WTC11 (cell line): ENCODE measurements at regions not wholly inside any gene's neighbourhood (a gene's known extent, or its start where the extent isn't known, plus 50 kb on each side); places are given as distances from the start of the nearest gene placed in this dataset.
"Not testable (repeated sequence)": the region's sequence is repeated elsewhere in the genome, so short reads cannot be mapped to it uniquely, and the experiment has no call there.

Source experiments
- ATAC-seq: fragments of 200-7000 bp; cut with Tn5 transposase; 2 replicates; pipeline ENCODE4 v1.10.0; 2021; ENCODE audit warnings: mild to moderate bottlenecking, moderate library complexity
- CTCF ChIA-PET: fragments of 300-600 bp; sonication (Branson Sonifier 250); formaldehyde crosslinking; loops from one replicate; lab custom pipeline; 2021; ENCODE audit warnings: antibody characterized with exemption; lab: Charles Lee
- POLR2A ChIA-PET: fragments of 350-600 bp; sonication (Branson Sonifier 250); formaldehyde crosslinking; loops from one replicate; lab custom pipeline; 2021; ENCODE audit warnings: antibody characterized with exemption; lab: Charles Lee
- DNase-seq: peaks from one replicate; pipeline ENCODE4 v3.0.0; 2021; ENCODE audit warnings: low spot score
- H3K27ac Mint-ChIP-seq: 2 replicates; pipeline ENCODE4 v1.8.0; 2021; ENCODE audit warnings: mixed read lengths
- H3K27me3 Mint-ChIP-seq: 2 replicates; pipeline ENCODE4 v1.8.0; 2021; ENCODE audit warnings: low read depth, mild to moderate bottlenecking, moderate library complexity, mixed read lengths
- H3K36me3 Mint-ChIP-seq: 2 replicates; pipeline ENCODE4 v1.8.0; 2021; ENCODE audit warnings: mixed read lengths
- H3K4me1 Mint-ChIP-seq: 2 replicates; pipeline ENCODE4 v1.8.0; 2022; ENCODE audit warnings: mixed read lengths
- H3K4me3 Mint-ChIP-seq: 2 replicates; pipeline ENCODE4 v1.8.0; 2021; ENCODE audit warnings: mild to moderate bottlenecking, moderate library complexity, mixed read lengths
- H3K9me3 Mint-ChIP-seq: 2 replicates; pipeline ENCODE4 v1.8.0; 2021; ENCODE audit warnings: mixed read lengths

- ATAC-seq, DNase-seq, POLR2A ChIA-PET, H3K4me1 Mint-ChIP-seq, CTCF ChIA-PET, H3K27me3 Mint-ChIP-seq, H3K27ac Mint-ChIP-seq, H3K4me3 Mint-ChIP-seq: not testable (repeated sequence)
- H3K9me3 Mint-ChIP-seq = peaks cover 43% of the 10 kb centered on the region
- peaks cover 31% of the 10 kb centered on the region for H3K36me3 Mint-ChIP-seq
Observed at GRCh38 chr13:18322821-18323220, 858.8 kb downstream of the TUBA3C start.

GRCh38 chr13:18319653-18320052 is 862.0 kb downstream of the TUBA3C start:
- H3K36me3 Mint-ChIP-seq = peaks cover 47% of the 10 kb centered on the region
- ATAC-seq, POLR2A ChIA-PET, H3K27ac Mint-ChIP-seq, CTCF ChIA-PET, H3K4me1 Mint-ChIP-seq, H3K4me3 Mint-ChIP-seq, DNase-seq: not testable (repeated sequence)
- peaks cover 56% of the 10 kb centered on the region for H3K9me3 Mint-ChIP-seq
- H3K27me3 Mint-ChIP-seq = peaks cover 13% of the 10 kb centered on the region

- peaks cover 20% of the 10 kb centered on the region for H3K27me3 Mint-ChIP-seq
- peaks cover 54% of the 10 kb centered on the region for H3K36me3 Mint-ChIP-seq
Observed at GRCh38 chr13:18303240-18303813, 878.3 kb downstream of the TUBA3C start.

GRCh38 chr13:18300968-18301367 is 880.7 kb downstream of the TUBA3C start:
- H3K4me1 Mint-ChIP-seq, H3K27ac Mint-ChIP-seq, DNase-seq, CTCF ChIA-PET, H3K4me3 Mint-ChIP-seq, POLR2A ChIA-PET, ATAC-seq: not testable (repeated sequence)
- Mint-ChIP-seq H3K36me3 (peaks cover 54% of the 10 kb centered on the region), H3K27me3 (peaks cover 24% of the 10 kb centered on the region), H3K9me3 (peaks cover 52% of the 10 kb centered on the region)

More at GRCh38 chr13:18303240-18303813, 878.3 kb downstream of the TUBA3C start:
- ATAC-seq, H3K27ac Mint-ChIP-seq, DNase-seq, POLR2A ChIA-PET, H3K4me1 Mint-ChIP-seq, CTCF ChIA-PET, H3K4me3 Mint-ChIP-seq: not testable (repeated sequence)
- H3K9me3 Mint-ChIP-seq = peaks cover 60% of the 10 kb centered on the region

- H3K27ac Mint-ChIP-seq, CTCF ChIA-PET, H3K4me3 Mint-ChIP-seq, ATAC-seq, DNase-seq, POLR2A ChIA-PET, H3K4me1 Mint-ChIP-seq: not testable (repeated sequence)
- Mint-ChIP-seq H3K9me3 (peaks cover 39% of the 10 kb centered on the region), H3K36me3 (peaks cover 37% of the 10 kb centered on the region), H3K27me3 (peaks cover 15% of the 10 kb centered on the region)
Observed at GRCh38 chr13:18297359-18297758, 884.3 kb downstream of the TUBA3C start.

GRCh38 chr13:18296617-18297016 is 885.0 kb downstream of the TUBA3C start:
- ATAC-seq, DNase-seq, H3K4me1 Mint-ChIP-seq, H3K27ac Mint-ChIP-seq, CTCF ChIA-PET, POLR2A ChIA-PET, H3K4me3 Mint-ChIP-seq: not testable (repeated sequence)
- peaks cover 32% of the 10 kb centered on the region for H3K36me3 Mint-ChIP-seq
- H3K9me3 Mint-ChIP-seq = peaks cover 35% of the 10 kb centered on the region
- peaks cover 12% of the 10 kb centered on the region for H3K27me3 Mint-ChIP-seq

- CTCF ChIA-PET, DNase-seq, H3K27ac Mint-ChIP-seq, H3K4me3 Mint-ChIP-seq, POLR2A ChIA-PET, H3K4me1 Mint-ChIP-seq, ATAC-seq: not testable (repeated sequence)
- Mint-ChIP-seq H3K27me3 (peaks cover 11% of the 10 kb centered on the region), H3K9me3 (peaks cover 35% of the 10 kb centered on the region), H3K36me3 (peaks cover 36% of the 10 kb centered on the region)
Observed at GRCh38 chr13:18294311-18294710, 887.3 kb downstream of the TUBA3C start.

- H3K36me3 Mint-ChIP-seq = peaks cover 39% of the 10 kb centered on the region
- DNase-seq, H3K4me3 Mint-ChIP-seq, ATAC-seq, H3K4me1 Mint-ChIP-seq, CTCF ChIA-PET, H3K27ac Mint-ChIP-seq, POLR2A ChIA-PET, H3K27me3 Mint-ChIP-seq: not testable (repeated sequence)
- peaks cover 47% of the 10 kb centered on the region for H3K9me3 Mint-ChIP-seq
Observed at GRCh38 chr13:18286848-18287247, 894.8 kb downstream of the TUBA3C start.

- POLR2A ChIA-PET, H3K27me3 Mint-ChIP-seq, H3K27ac Mint-ChIP-seq, DNase-seq, CTCF ChIA-PET, H3K4me3 Mint-ChIP-seq, H3K4me1 Mint-ChIP-seq, ATAC-seq: not testable (repeated sequence)
- Mint-ChIP-seq H3K36me3 (peaks cover 39% of the 10 kb centered on the region), H3K9me3 (peaks cover 47% of the 10 kb centered on the region)
Observed at GRCh38 chr13:18285663-18286062, 896.0 kb downstream of the TUBA3C start.

- H3K27me3 Mint-ChIP-seq, CTCF ChIA-PET, POLR2A ChIA-PET, ATAC-seq, DNase-seq, H3K4me1 Mint-ChIP-seq, H3K27ac Mint-ChIP-seq, H3K4me3 Mint-ChIP-seq: not testable (repeated sequence)
- Mint-ChIP-seq H3K9me3 (peaks cover 45% of the 10 kb centered on the region), H3K36me3 (peaks cover 39% of the 10 kb centered on the region)
Observed at GRCh38 chr13:18284040-18284439, 897.6 kb downstream of the TUBA3C start.

GRCh38 chr13:18281829-18282597 is 899.6 kb downstream of the TUBA3C start:
- H3K27ac Mint-ChIP-seq, ATAC-seq, POLR2A ChIA-PET, H3K4me3 Mint-ChIP-seq, H3K4me1 Mint-ChIP-seq, DNase-seq, CTCF ChIA-PET: not testable (repeated sequence)
- peaks cover 38% of the 10 kb centered on the region for H3K36me3 Mint-ChIP-seq
- peaks cover 36% of the 10 kb centered on the region for H3K9me3 Mint-ChIP-seq
- peaks cover 17% of the 10 kb centered on the region for H3K27me3 Mint-ChIP-seq
